ENCODE measurements at regions not wholly inside any gene's neighbourhood (a gene's known extent, or its start where the extent isn't known, plus 50 kb on each side); places are given as distances from the start of the nearest gene placed in this dataset.
A peak's percentile ranks its signal among the peaks of the same experiment; 100 is the strongest.
"Not testable (repeated sequence)": the region's sequence is repeated elsewhere in the genome, so short reads cannot be mapped to it uniquely, and the experiment has no call there.

DNA sequence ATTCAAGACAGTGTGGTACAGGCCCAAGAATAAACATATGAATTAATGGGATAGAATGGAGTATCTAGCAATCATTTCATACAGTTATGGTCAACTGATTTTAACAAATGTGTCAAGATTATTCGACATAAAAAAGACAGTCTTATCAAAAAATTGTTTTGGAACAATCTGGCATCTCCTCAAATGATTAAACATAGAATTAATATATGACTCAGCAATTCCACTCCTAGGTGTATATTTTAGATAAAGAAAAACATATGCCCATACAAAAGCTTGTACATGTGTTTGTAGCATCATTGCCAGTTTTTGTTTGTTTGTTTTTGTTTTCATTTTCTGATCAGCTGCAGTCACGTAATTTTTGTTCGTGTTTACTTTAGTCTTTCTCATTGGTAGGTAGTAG is 1188.3 kb downstream of the BRINP3 start:
- no peak for DNase-seq

DNA sequence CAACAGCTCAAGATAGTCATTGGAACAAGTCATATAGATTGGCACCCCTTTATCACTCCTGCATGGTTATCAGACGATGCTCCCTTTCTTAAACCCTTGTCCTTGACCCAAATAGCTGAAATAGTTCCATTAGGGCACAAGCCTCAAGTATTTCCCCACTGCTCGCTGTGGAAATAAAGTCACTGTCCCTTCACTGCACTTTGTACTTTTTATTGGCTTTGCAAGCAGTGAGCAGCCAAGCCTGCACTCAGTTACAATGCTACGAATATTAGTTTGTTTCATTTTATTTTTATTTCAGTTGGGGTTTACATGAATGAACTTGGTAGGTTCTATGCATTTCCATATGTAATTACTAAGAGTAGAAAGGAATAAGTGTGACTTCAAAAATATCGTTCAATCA is 1176.4 kb downstream of the BRINP3 start:
- DNase-seq = no peak

DNA sequence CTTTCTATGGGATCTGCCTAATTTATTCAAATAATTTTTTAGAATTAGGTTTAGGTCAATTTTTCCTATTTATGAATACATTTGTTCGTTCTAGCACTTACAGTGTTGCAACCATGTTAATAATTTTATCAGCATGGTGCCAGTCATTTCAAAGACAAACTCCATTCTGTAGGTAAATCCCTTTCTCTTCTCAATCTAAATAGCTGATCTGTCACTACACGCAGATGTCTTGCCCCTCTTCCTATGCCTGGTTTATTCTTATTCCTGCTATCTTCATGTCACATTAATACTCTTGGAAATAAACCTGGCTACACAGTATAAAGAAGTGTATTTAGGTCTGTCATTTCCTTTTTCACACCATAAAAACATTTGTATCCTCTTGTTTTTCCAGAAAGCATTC is 1172.4 kb downstream of the BRINP3 start:
- no peak for DNase-seq

DNA sequence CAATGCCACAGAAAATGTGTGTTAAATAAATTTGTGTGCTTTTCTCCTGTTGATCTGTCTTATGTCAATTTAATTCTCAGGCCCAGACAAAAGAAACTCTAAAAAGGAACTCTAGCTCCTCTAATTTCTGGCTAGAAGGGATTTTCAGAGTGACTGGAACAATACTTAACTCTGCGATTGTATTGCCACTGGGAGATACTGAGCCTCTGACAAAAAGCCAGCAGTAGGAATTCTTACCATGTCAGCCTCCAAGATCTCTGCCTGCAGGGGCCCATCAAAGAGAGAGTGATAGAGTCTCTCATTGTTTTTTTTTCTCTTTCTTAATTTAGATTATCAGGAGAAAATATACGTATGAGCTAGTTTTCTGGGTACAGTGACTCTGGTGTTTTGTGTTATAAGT is 1165.7 kb downstream of the BRINP3 start:
- DNase-seq = no peak

DNA sequence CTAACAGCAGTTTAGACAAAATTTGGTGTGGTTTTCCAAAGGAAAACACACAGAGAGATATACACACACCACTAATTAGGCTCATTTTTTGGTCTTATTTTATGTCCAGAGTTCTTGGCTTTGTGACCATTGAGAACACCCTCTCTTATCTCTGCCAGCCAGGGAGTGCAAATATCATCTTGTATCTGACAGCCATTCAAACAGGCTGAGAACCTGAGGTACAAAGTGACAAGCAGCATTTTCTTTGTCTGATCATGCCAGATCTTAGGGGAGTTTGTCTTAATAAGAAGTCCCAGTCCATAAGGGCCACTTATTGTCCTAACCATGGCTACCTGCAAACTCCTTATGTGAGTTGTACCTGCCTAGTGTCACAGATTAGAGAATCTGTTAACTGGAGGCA is 1165.2 kb downstream of the BRINP3 start:
- DNase-seq = no peak

DNA sequence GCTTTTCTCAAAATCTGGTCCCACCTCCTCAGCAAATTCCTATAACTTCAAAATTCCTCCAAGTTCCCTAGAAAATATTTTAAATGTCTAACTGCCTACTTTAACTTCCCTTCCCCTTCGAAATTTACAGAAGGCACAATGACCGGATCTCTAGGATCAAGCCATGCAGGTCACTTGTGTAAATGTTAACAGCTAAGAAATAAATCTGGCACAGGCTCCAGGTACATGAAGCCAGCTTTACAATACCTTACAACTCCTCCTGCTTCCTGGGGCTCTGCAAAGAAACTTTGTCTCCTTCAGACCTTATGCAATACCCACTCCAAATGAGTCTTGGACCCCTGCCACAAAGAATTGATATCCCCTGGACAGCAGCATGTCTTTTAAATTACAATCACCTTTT is 1164.2 kb downstream of the BRINP3 start:
- no peak for DNase-seq

DNA sequence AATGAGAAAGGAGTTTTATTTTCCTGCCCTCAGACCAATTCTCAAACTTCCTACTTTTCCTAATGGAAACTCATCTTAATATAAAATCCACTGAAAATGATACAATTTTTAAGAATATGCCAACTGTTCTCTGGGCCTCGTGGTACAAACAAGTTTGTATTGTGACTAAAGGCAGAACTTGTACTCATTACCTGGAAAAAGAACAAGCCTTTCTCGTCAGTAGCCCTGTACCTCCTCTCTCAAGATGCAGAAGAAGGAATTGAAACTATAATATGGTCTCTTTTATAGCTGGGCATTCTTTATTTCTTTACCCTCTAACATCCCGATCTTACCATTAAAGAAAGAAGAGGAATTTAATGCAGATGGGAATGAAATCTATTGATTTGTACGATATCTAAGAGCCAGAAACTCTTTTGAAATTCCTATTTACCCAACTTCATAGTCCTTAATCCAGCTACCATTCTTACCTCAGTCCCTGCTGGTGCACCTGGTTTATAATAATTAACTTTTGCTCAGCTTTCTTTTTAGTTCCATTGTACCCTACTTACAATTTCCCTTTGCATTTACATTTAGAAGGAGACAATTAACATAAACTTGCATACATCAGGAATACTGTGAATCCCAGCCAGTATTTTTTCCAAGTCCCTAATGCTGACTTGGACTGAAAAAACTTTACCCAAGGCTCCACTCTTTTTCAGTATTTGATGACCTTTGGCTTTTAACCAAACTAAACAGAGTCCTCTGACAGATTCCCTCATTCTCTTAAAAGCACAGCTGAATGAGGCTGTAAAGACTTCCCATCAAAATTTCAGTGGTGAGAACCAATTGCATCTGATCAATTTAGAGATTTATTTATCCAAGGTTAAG is 1162.4 kb downstream of the BRINP3 start:
- no peak for DNase-seq

DNA sequence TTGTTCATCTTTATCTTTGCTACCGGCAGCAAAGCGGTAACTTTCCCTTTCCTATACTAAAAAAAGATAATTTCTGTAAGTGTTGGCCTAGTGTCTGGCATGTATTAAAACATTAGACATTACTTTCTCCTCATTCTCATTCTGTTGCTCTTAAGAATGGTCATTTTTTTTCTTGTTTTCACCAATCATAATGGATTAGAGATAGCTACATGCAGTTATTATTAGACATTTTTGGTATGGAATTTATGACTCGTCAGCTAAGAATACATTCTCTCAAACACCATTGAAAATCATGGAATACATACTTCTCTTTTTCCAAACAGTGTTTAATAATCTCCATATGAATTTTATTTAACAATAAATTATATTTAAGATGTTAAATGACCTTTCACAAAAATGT is 1154.6 kb downstream of the BRINP3 start:
- DNase-seq = no peak

DNA sequence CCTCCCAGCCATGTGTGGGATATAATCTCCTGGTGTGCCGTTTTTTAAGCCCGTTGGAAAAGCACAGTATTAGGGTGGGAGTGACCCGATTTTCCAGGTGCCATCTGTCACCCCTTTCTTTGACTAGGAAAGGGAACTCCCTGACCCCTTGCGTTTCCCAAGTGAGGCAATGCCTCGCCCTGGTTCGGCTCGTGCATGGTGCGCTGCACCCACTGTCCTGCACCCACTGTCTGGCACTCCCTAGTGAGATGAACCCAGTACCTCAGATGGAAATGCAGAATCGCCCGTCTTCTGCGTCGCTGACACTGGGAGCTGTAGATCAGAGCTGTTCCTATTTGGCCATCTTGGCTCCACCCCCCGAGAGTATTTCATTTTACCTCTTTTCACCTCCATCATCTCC is 1146.6 kb downstream of the BRINP3 start:
- not testable (repeated sequence) for DNase-seq

DNA sequence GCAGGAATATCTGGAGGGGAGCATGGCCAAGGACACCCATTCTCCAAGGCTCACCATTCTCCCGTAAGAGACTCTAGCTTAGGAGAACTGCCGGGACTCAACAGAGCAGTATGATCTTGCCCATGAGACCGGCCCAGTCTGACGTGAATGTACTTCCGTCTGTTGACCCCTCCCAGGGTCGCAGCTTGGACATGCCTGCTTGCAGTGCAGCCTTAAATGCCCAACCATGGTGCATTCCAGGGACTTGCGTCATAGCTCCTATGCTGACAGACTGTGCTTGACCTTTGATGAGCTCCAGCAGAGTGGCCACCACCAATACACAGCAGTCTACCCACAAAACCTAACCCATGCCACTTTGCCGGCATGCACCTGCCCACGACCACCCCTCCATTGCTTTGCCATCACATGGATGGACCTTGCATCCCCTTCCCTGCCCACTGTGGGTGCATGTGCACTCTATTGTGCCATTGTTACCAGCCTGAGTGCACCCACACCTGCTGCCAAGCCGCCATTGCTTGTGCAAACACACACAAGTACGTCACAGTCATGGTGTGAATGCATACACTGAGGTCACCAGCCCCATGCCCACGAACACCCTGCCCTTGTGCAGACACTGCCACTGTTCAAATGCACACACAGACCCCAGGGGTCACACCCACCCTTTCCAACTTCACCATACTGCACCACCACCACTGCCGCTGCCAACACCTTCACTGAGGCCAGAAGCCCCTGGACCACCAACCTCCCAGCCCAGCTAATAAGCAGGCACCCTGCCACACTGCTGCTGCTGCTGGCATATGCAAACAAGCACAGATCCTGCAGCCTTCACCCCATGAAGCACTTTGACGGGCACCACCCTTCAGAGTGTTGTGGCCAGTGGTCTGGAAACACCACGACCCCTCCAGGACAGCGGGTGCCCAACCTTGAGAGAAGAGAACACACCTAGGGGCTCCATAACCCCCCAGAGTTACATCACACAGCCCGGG is 1141.3 kb downstream of the BRINP3 start:
- DNase-seq = no peak

DNA sequence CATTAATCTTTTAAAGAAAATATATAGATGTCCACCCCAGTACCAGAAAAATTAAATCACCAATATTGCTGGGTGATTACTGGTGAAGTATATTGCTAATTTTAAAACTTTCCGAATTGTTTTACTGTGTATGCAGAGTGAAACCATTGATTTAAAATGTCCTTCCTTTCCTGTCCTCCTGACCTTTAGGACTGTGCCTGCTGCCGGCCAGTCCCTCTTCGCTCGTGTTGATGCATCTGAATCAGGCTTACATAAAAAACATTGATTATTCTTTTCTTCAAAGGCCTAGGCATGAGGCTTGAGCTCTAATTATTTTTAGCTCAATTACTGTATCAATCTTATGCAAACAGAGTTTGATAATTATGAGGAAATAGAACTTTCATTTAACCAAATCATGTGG is 1128.1 kb downstream of the BRINP3 start:
- DNase-seq = no peak

DNA sequence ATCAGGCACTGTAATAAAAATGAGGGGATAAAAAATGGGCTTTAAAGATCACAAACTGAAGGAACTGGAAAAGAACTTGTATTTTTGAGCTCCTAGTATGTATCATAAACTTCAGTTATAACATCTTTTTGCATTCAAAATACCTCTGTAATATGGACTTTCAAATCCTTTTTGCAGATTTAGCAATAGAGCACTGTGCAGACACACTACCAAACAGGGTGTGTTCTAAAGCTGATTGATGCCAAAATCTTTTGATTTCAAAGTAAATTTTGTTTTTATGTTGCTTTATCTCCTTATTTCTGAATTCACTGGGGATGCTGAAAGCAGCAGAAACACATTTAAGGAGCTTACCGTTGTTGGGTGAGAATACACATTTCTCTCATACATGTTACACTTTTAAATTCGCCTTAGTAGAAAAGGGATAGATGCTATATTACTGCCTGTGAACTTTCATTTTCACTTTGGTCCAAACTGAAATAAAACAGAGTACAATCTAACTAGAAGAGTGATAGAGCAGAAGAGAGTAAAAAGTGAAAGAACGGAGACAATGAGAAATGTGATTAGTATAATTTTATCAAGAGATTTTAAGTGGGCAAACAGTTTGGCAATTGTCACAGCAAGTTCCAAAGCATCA is 1126.6 kb downstream of the BRINP3 start:
- DNase-seq = no peak

DNA sequence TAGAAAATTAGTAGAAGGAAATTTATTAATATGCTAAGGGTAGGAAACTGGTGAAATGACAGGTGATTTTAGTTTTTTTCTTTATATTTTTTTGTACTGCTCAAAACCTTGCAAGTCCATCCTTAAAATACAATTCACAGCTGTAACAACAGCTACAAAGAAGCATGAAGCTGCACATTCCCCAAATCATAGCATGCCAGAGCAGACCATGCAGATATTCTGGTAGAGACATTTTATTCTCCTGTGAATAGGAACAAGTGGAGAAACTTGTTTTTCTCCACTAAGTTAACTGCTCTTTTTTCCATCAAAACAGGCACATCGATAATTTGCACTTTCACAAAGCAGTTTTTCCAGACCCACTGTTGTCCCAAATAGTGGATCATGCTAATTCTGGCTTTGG is 1125.7 kb downstream of the BRINP3 start:
- no peak for DNase-seq

DNA sequence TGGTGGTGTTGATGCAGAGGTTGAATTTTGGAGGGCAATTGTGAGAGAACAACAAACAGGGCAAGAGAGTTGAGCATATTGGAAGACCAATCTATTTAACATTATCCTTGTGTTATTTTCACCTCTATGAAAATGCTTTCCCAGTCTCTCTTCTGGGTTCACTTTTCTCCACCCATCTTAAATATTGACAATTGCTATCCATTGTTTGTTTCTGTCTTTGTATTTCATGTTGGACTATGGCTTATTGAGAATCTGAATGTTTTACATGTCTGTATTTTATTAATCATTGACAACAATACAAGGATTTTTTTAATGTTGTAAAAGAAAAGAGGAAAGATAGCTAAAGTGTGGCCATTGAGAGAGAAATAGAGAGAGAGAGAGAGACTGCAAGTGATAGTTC is 1121.5 kb downstream of the BRINP3 start:
- no peak for DNase-seq

DNA sequence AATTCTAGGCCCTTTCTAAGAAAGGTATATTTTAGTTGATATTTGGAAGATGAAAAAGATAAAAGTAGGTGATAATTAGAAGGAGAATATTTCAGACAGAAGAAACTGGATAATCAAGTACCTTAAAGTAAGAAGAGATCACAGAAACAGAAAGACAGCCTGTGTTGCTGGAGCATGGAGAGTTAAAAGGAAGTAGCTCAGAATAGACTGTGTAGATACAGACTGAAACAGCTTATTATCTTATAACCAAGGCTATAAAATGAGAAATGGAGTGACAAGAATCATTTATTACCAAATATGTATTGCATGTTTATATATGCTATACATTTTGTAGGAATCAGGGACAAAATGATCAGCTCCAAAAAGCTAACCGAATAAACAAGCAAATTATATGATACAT is 1120.3 kb downstream of the BRINP3 start:
- DNase-seq = peak in 1 of 3 experiments; percentile 25

DNA sequence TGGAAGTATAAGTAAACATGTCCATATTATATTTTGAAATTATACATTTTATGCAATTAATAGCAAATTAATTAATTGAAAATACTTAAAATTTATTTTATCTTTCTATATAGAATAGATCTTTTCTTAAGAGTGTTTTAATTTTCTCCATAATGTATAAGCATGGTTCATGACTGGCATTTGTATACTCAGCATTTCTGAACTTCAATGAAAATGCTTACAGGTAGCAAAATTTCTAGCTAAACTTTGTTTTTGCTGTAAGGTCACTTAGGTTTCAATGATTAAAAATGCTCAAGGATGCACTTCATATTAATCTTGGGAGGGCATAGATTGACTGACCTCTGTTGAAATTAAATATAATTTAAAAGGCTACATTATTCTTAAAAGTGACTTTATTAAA is 1108.1 kb downstream of the BRINP3 start:
- no peak for DNase-seq

DNA sequence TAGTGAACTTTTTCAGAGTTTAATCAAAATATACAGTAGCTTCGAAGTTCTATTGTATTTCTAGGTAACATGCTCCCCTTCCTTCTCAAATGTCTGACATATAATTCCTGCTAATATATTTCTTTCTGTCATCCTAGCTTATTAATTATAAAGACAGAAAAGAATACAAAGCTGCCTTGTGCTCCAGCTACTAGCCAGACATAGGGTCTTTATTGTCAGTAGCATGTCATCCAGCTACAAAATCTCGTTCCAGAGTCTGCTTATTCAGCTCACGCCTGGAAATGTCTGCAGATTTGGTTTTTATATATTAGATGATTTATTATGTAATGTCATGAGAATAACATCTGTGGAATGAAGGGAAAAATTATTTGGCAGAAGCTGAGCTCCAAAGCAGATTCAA is 1102.8 kb downstream of the BRINP3 start:
- no peak for DNase-seq

DNA sequence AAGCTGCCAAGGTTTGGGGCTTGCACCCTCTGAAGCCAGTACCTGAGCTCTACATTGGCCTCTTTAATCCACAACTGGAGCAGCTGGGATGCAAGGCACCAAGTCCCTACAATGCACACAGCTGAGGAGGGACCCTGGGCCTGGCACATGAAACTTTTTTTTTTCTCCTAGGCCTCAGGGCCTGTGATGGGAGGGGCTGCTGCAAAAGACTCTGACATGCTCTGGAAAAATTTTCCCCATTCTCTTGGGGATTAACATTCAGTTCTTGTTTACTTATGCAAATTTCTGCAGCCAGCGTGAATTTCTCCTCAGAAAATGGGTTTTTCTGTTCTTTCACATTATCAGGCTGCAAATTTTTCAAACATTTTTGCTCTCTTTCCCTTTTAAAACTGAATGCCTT is 1072.2 kb downstream of the BRINP3 start:
- no peak for DNase-seq

DNA sequence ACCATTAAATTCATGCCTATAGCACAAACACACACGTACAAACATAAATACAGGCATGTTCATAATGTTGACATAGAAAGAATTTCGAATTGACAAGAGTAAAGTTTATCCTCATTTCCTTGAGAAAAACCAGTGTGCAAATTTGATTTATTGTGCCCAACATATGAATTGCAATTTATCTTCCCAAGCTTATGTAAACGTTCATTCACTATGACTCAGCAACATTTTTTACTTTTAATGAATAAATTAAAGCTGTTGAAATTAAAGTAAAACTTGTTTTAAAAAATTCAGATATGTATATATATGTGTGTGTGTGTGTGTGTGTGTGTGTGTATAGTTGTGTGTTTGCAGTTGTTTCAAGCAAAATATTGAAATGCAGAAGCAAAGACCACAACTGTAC is 1067.9 kb downstream of the BRINP3 start:
- no peak for DNase-seq

DNA sequence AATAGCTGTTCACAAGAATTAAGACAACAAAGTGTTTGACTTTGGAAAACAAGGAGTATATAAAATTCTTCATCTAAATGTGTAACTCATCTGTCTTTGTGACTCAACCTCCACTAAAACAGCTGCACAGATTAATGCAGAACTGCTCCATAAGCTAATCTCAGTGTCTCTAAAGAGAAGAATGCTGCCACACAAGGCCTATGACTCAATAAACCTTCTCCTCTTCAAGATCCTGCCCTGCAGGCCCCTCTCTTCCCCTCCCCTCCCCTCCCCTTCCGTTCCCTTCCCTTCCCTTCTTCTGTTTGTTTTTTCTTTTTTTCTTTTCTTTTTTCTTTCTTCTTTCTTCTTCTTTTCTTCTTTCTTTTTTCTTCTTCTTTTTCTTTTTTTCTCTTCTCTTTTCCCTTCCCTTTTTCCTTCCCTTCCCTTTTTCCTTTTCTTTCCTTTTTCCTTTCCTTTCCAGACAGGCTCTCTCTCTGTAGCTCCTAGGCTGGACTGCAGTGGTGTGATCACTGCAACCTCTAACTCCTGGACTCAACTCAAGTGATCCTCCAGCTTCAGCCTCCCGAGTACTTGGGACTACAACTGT is 1052.8 kb downstream of the BRINP3 start:
- DNase-seq = no peak

DNA sequence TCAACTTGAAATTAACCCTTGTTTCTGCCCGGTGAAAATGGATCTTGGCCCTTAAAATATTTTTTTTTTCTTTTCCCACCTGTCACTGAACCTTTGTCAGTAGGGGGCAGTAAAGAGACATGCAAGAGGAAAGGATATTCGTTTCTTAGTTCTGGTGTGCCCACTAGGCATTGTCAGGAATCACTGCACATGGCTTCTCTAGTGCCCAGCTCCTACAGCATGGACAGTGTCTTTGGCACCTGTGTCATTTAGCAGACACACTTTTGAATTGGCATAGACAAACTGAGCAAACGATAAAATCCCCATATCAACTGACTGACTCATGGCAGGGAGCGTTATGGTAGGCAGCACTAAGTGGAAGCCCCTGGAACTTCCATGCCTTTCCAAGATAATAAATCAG is 1048.1 kb downstream of the BRINP3 start:
- peak in 2 of 3 experiments; percentile 29 to 61 for DNase-seq

DNA sequence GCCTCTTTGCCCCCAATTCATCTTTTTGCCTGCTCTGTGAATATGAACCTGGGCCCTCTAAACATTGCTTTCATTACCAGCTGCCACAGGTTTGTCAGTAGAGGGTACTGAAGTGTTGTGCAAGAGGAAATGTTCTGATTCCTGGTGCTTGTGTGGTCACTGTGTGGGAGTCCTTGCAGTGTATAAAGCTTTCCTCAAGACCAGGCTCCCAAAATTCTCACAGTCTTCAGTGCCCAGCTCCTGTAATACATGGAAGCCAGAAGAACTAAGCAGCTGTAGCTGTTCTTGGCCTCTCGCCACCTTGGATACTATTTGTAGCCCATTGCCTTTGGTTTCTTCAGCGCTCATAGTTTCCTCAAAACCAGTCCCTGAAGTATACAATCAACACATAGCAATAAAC is 1046.2 kb downstream of the BRINP3 start:
- no peak for DNase-seq

DNA sequence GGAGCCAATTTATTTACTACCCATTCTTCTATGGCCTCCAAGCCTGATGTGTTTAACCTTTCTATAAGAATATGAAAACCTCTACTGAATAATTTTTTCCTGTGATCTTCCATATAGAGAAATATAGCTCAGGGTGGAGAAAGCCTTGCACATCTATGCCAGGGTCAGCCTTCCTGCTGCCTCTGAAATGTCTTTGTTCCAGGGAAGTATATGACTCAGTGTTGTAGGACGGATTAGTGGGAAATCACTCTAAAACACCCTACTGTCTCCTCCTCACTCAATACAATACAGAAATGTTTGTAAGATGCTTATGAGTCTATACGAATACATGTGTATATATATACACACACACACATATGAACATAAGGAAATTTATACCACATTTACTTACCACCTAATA is 1044.9 kb downstream of the BRINP3 start:
- no peak for DNase-seq
